ENCODE measurements at regions not wholly inside any gene's neighbourhood (a gene's known extent, or its start where the extent isn't known, plus 50 kb on each side); places are given as distances from the start of the nearest gene placed in this dataset.
A peak's percentile ranks its signal among the peaks of the same experiment; 100 is the strongest.

DNA sequence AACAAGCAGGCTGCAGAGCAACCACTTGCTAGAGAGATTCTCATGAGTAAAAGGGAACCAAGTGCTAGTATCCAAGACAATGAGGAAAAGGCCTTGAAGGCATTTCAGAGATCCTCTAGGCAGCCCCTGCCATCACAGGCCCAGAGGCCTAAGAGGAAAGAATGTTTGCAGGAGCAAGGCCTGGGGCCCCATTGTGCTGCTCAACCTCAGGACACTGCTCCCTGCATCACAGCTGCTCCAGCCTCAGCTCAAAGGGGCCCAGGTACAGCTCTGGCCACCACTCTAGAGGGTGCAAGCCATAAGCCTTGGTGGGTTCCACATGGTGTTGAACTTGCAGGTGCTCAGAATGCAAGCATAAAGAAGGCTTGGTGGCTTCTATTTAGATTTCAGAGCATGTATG, 243.0 kb upstream of the RPL38 start:
- intact Hi-C loops (cut with DNase I), result no loop called here

DNA sequence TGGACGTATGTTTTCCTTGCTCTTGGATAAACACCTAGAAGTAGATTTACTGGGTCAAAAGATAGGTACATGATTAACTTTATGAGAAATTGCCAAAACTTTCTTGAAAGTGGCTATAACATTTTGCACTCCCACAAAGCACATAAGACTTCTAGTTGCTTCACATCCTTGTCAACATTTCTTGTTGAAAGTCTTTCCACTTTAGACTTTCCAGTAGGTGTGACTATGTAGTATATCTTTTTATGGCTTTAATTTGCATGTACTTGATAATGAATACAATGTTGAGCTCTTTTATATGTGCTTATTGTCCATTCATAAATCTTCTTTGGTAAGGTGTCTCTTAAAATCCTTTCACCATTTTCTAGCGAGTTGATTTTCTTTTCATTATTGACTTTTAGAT, 241.2 kb upstream of the RPL38 start:
- 41 to 86% methylated on average over 2 of the region's 2 CpGs for WGBS, 2 donors
- H3K4me3 ChIP-seq, result no peak overlapping the region
- intact Hi-C loops (cut with DNase I), result no loop called here
- peaks cover 0 to 22% (median 12%) of the 10 kb centered on the region in 7 donors for H3K27me3 ChIP-seq
- H3K36me3 ChIP-seq, result no peaks in the 10 kb centered on the region
- peaks cover 0 to 25% (median 0%) of the 10 kb centered on the region in 11 donors for H3K9me3 ChIP-seq
- TF ChIP-seq CTCF (IDR thresholded peaks at IDR 0.05), result no peak
- DNase-seq, result no peak
- H3K27ac ChIP-seq, result no peak overlapping the region
- H3K4me1 ChIP-seq, result no peaks in the 10 kb centered on the region
- ATAC-seq, result no peak

More for the DNA sequence above, 243.0 kb upstream of the RPL38 start:
- H3K4me3 ChIP-seq, result no peak overlapping the region
- H3K36me3 ChIP-seq, result no peaks in the 10 kb centered on the region
- ATAC-seq, result no peak
- no peaks in the 10 kb centered on the region for H3K4me1 ChIP-seq
- TF ChIP-seq CTCF (IDR thresholded peaks at IDR 0.05), result no peak
- H3K9me3 ChIP-seq, result peaks cover 0 to 22% (median 0%) of the 10 kb centered on the region in 11 donors
- H3K27me3 ChIP-seq, result peaks cover 0 to 16% (median 6%) of the 10 kb centered on the region in 7 donors
- no peak for DNase-seq
- no peak overlapping the region for H3K27ac ChIP-seq

- no peak for DNase-seq
- TF ChIP-seq CTCF (IDR thresholded peaks at IDR 0.05), result no peak
These were observed 234.8 kb upstream of the RPL38 start for GRCh38 chr17:73968680-73969079.

DNA sequence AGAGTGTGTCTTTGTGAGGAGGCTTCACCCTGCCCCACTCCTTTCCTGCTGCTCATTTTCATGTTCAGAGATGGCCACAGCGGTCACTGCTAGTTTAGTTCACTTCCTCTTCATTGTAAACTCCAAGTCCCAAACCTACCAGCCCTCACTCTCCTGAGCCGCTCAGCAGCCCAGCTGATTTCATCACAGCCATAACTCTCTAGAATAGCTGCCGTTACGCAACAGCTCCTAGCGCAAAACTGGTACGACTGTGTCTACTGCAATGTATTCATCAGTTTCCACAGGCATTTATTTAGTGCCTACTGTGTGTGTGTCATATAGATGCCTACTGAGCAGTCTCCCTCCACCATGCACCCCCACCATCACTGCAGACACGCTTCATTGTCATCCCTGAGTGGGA, 233.5 kb upstream of the RPL38 start:
- intact Hi-C loops (cut with DNase I), result no loop called here
- H3K9me3 ChIP-seq, result peaks cover 0 to 8% (median 0%) of the 10 kb centered on the region in 11 donors
- ATAC-seq (peak in 2 of 8 donors; percentile 23 to 53), DNase-seq (no peak)
- no peaks in the 10 kb centered on the region for H3K36me3 ChIP-seq
- peaks cover 0 to 8% (median 0%) of the 10 kb centered on the region in 9 donors for H3K4me1 ChIP-seq
- H3K4me3 ChIP-seq, result no peak overlapping the region
- H3K27ac ChIP-seq, result no peak overlapping the region
- peaks cover 0 to 55% (median 37%) of the 10 kb centered on the region in 7 donors for H3K27me3 ChIP-seq
- WGBS, 2 donors, result 72 to 88% methylated on average over 7 of the region's 7 CpGs
- no peak for TF ChIP-seq CTCF (IDR thresholded peaks at IDR 0.05)

More at GRCh38 chr17:73968680-73969079, 234.8 kb upstream of the RPL38 start:
- peaks cover 0 to 8% (median 0%) of the 10 kb centered on the region in 9 donors for H3K4me1 ChIP-seq
- H3K36me3 ChIP-seq, result no peaks in the 10 kb centered on the region
- peaks cover 0 to 61% (median 37%) of the 10 kb centered on the region in 7 donors for H3K27me3 ChIP-seq
- no peak overlapping the region for H3K4me3 ChIP-seq
- H3K27ac ChIP-seq, result no peak overlapping the region
- 72 to 81% methylated on average over 3 of the region's 3 CpGs for WGBS, 2 donors
- no peak for ATAC-seq
- peaks cover 0 to 20% (median 0%) of the 10 kb centered on the region in 11 donors for H3K9me3 ChIP-seq
- intact Hi-C loops (cut with DNase I), result no loop called here
